GM20000 (cell line): ENCODE measurements at regions not wholly inside any gene's neighbourhood (a gene's known extent, or its start where the extent isn't known, plus 50 kb on each side); places are given as distances from the start of the nearest gene placed in this dataset.

Source experiments
- DNase-seq: peaks from one replicate; pipeline ENCODE4 v3.0.0; 2012; ENCODE audit warnings: low spot score
- TF ChIP-seq, protein P1 (sequence below): IDR thresholded peaks from 2 replicates; pipeline ENCODE4 v1.5.1; 2012; ENCODE audit warnings: mild to moderate bottlenecking, control low read depth; ENCODE audit errors: extremely low read depth, missing control alignments

DNA sequence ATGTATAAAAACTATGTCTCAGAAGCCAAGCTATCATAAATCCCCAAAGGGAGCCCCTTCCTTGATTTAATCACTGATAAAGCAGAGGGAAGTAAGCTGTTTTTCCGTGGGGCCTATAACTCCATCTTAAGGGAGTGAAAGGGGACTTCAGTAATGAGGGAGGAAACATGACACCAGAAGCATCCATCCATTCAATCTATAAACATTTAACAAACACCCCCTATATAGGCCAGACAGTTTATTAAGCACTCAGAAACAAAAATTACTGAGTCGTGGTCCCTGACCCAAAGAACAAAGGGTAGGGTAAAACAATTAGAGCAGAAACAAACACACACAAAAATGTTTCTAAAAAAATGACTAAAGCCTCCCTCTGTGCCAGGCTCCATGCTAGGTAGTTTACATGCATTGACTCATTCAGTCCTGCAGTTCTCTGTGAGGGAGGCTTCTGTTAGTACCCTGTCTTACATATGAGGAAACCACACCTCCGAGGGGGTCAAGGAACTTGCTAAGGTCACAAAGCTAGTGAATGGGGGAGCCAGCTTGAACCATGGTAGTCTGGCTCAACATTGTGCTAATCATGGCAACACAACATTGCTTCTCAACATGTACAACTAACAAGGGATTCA is 472.1 kb downstream of the CDH2 start:
- TF ChIP-seq, protein P1, sequence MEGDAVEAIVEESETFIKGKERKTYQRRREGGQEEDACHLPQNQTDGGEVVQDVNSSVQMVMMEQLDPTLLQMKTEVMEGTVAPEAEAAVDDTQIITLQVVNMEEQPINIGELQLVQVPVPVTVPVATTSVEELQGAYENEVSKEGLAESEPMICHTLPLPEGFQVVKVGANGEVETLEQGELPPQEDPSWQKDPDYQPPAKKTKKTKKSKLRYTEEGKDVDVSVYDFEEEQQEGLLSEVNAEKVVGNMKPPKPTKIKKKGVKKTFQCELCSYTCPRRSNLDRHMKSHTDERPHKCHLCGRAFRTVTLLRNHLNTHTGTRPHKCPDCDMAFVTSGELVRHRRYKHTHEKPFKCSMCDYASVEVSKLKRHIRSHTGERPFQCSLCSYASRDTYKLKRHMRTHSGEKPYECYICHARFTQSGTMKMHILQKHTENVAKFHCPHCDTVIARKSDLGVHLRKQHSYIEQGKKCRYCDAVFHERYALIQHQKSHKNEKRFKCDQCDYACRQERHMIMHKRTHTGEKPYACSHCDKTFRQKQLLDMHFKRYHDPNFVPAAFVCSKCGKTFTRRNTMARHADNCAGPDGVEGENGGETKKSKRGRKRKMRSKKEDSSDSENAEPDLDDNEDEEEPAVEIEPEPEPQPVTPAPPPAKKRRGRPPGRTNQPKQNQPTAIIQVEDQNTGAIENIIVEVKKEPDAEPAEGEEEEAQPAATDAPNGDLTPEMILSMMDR: no peak
- DNase-seq: no peak

DNA sequence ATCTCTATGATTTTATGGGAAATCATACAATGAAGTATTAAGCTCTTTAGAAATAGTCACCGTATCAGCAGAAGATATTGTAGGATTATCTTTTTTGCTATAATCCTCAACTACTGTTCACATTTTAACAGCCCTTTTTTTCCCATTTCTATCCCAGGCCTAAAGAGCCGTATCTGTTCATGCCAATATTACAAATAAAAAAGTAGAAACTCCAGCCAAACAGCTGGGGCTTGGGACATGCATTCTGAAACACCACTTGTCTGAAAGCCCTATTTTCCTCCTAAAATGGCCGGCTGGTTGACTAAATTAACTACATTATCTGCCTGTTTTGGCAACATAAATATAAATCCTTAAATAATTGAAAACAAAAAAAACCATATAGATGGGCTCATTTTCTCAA is 477.8 kb downstream of the CDH2 start:
- TF ChIP-seq, protein P1: no peak
- DNase-seq: no peak

DNA sequence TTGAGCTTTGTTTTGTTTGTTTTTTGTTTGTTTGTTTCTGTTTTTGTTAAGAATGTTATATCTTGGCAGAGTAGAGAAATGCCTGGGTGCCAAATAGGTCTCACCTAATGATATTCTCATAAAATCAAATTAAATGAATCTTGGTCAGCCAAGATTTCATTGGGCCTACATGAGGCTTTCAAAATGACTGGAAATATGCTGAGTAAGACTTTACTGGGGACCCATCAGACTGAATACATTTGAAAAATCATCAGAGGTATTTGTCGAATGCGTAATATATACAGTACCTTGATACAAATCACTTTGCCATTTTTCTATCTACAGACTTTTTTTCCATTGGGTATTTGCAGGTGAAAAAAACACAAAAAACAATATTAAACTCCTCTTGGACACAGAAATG is 480.8 kb downstream of the CDH2 start:
- no peak for DNase-seq
- TF ChIP-seq, protein P1: no peak

DNA sequence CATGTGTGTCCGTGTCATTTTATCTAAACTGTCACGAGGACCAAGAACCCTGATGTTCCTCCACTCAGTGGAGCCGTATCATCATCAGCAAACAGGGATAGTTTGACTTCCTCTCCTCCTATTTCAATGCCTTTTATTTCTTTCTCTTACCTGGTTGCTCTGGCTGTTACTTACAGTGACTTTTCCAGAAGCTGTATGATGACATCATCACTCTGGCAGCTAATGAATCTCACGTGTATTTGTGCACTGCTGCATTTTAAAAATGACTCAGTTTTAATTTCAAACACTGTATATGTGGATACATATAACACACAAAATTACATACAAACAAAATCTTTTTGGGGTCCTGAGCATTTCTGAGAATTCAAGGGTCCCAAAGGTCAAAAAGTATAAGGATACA is 481.4 kb downstream of the CDH2 start:
- no peak for DNase-seq
- TF ChIP-seq, protein P1: no peak

DNA sequence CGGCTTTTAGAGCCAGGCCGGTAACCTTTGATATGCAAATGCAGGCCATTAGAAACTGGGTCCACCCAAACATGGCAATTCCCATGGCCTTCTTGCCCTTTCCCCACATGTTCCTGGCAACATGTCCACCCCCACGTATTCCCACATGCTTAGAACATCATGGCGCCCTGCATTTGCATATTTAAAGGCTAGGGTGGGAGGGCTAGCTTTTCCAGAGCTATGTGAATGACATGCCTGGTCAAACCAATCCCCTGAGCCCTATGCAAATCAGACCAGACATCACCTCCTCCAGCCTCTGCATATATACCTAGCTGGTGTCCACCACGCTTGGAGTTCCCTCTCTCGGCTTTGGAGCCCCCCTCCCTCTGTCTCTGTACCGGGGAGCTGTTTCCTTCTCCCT is 481.9 kb downstream of the CDH2 start:
- TF ChIP-seq, protein P1: no peak
- DNase-seq: no peak

DNA sequence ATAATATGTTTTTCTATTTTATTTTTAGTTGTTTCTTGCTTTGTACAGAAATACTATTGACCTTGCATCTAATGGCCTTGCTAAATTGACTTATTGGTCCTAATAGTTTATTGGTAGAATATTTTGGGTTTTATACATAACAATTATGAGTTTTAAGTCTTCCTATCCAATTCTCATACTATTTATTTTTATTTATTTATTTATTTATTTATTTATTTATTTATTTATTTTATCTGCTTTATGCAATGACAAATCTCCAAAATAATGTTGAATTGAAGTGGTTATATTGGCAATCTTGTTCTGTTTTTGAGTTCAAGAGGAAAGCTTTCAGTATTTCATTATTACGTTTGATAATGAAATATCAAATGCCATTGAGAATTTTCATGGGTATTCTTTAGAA is 488.3 kb downstream of the CDH2 start:
- TF ChIP-seq, protein P1: no peak
- DNase-seq: no peak

DNA sequence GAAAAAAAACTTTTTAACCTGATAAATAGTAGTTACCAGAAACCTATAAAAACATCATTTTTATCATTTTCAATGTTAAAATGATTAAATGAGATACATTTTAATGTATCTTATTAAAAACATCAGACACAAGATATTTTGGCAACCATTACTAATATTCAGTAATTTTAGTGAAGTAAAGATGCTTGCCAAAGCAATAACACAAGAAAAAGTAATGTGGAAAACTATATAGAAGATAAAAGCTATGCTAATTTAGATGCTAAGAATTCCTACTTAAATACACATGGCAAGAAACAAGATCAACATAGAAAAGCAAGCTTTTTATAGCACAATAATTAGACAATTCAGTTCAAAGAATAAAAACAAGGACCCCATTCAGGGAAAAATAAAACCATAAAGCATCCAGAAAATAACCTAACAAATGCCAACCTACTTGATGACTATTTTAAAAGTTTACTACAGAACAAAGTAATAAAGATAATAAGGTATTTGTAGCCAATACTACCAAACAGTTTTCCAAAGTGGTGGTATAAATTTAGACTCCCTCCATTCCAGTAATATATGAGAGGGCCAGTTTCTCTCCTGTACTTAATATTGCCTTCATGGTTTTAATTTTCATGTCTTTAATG is 489.5 kb downstream of the CDH2 start:
- TF ChIP-seq, protein P1: no peak

More for the DNA sequence above, 489.5 kb downstream of the CDH2 start:
- DNase-seq: no peak
